Activated T-helper 2 cell treated with anti-CD3 and anti-CD28 coated beads, Interferon-gamma antibody, Interleukin-2, Interleukin-4, amounts not matched to agents 10 μg/mL and 5 μg/mL and 100 μg/mL, durations not matched to agents 14 hours and 24 hours and 36 hours (primary cell): ENCODE measurements at regions not wholly inside any gene's neighbourhood (a gene's known extent, or its start where the extent isn't known, plus 50 kb on each side); places are given as distances from the start of the nearest gene placed in this dataset.
"Not testable (repeated sequence)": the region's sequence is repeated elsewhere in the genome, so short reads cannot be mapped to it uniquely, and the experiment has no call there.

Experiments
- DNase-seq: peaks from one replicate; pipeline ENCODE4 v3.0.0; 2021; ENCODE audit warnings: low spot score
- H3K27ac Mint-ChIP-seq: one replicate; pipeline ENCODE4 v1.8.0; 2021; ENCODE audit warnings: mixed read lengths
- H3K27me3 Mint-ChIP-seq: one replicate; pipeline ENCODE4 v1.8.0; 2021; ENCODE audit warnings: low read depth, mixed read lengths
- H3K36me3 Mint-ChIP-seq: one replicate; pipeline ENCODE4 v1.8.0; 2021; ENCODE audit warnings: low read depth, mixed read lengths
- H3K4me1 Mint-ChIP-seq: one replicate; pipeline ENCODE4 v1.8.0; 2021; ENCODE audit warnings: low read depth, mixed read lengths
- H3K4me3 Mint-ChIP-seq: one replicate; pipeline ENCODE4 v1.8.0; 2021; ENCODE audit warnings: low read depth, mild to moderate bottlenecking, moderate library complexity, mixed read lengths
- H3K9me3 Mint-ChIP-seq: one replicate; pipeline ENCODE4 v1.8.0; 2021; ENCODE audit warnings: mixed read lengths
- intact Hi-C: fragments of 100-400 bp; cut with micrococcal nuclease; formaldehyde crosslinking; loops from one replicate; pipeline ENCODE4 v1.15.1; 2023

DNA sequence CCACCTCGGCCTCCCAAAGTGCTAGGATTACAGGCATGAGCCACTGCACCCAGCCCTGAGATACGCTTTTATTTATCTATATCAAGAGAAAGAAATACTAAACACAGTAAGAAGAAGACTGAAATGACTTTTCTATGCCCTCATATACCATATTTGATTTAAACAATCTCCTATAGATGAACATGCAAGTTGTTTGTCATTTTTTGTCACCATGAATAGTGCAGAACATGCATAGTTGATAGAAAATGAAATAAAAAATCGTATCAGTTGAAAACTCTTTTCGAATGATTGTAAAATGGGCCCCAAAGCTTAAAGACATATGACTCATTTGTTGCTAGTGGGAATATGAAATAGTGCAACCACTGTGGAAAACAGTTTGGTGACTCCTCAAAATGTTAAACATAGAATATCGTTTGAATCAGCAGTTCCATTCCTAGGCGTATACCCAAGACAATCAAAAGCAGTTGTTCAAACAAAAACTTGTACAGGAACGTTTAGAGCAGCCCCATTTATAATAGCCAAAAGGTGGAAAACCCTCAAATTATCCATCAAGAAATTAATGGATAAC is 61.4 kb upstream of the ANKH start:
- Mint-ChIP-seq H3K4me1 (peaks cover 15% of the 10 kb centered on the region), H3K4me3 (no peak overlapping the region), H3K27ac (no peak overlapping the region), H3K9me3 (no peaks in the 10 kb centered on the region), H3K36me3 (no peaks in the 10 kb centered on the region), H3K27me3 (peaks cover 5% of the 10 kb centered on the region)
- no peak for DNase-seq
- intact Hi-C loops, result no loop called here

DNA sequence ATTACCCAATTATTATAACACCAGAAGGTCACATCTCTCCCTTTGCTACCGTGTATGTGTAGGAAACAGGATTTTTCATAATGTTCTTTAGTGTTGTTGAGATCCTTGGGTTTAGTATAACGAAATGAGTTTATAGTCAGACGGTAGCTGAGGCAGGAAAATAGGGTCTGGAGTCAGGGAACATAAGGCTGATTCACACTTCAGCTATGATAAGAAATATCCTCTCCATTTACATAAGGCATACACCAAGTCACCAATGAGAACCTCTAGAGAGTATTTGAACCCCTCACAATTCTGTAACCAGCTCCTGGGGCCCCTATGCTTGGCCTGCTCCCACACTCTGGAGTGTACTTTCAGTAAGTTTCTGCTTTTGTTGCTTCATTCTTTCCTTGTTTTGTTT is 58.9 kb upstream of the ANKH start:
- Mint-ChIP-seq H3K4me1 (peaks cover 29% of the 10 kb centered on the region), H3K4me3 (no peak overlapping the region), H3K36me3 (no peaks in the 10 kb centered on the region), H3K27me3 (no peaks in the 10 kb centered on the region), H3K27ac (no peak overlapping the region), H3K9me3 (no peaks in the 10 kb centered on the region)
- intact Hi-C loops, result no loop called here
- no peak for DNase-seq

- peaks cover 38% of the 10 kb centered on the region for H3K4me1 Mint-ChIP-seq
- no peaks in the 10 kb centered on the region for H3K36me3 Mint-ChIP-seq
- no peak overlapping the region for H3K27ac Mint-ChIP-seq
- DNase-seq, result no peak
- intact Hi-C loops, result loop anchor here (5.0 to 10.0 kb wide), 3 partner anchors 73 to 257 kb away; no protein-coding TSS in a partner anchor
- no peaks in the 10 kb centered on the region for H3K27me3 Mint-ChIP-seq
- H3K4me3 Mint-ChIP-seq, result no peak overlapping the region
- no peaks in the 10 kb centered on the region for H3K9me3 Mint-ChIP-seq
These were observed 57.9 kb upstream of the ANKH start for GRCh38 chr5:14929293-14930065.

- Mint-ChIP-seq H3K4me1 (peaks cover 41% of the 10 kb centered on the region), H3K9me3 (no peaks in the 10 kb centered on the region), H3K27ac (no peak overlapping the region), H3K36me3 (no peaks in the 10 kb centered on the region), H3K27me3 (no peaks in the 10 kb centered on the region), H3K4me3 (no peak overlapping the region)
- intact Hi-C loops, result loop anchor here (5.0 to 10.0 kb wide), 3 partner anchors 74 to 256 kb away; no protein-coding TSS in a partner anchor
- no peak for DNase-seq
These were observed 57.1 kb upstream of the ANKH start for GRCh38 chr5:14928661-14929060.

- no peak for DNase-seq
- H3K27me3 Mint-ChIP-seq, result no peaks in the 10 kb centered on the region
- intact Hi-C loops, result loop anchor here (5.0 to 10.0 kb wide), 3 partner anchors 77 to 253 kb away; no protein-coding TSS in a partner anchor
- no peaks in the 10 kb centered on the region for H3K9me3 Mint-ChIP-seq
- peak overlapping the region; percentile 45 for H3K4me3 Mint-ChIP-seq
- no peaks in the 10 kb centered on the region for H3K36me3 Mint-ChIP-seq
- H3K27ac Mint-ChIP-seq, result peak overlapping the region; percentile 87
- peaks cover 50% of the 10 kb centered on the region for H3K4me1 Mint-ChIP-seq
These were observed 53.7 kb upstream of the ANKH start for GRCh38 chr5:14925326-14925725.

- not testable (repeated sequence) for DNase-seq, H3K4me3 Mint-ChIP-seq, H3K27ac Mint-ChIP-seq, H3K9me3 Mint-ChIP-seq, H3K36me3 Mint-ChIP-seq, H3K27me3 Mint-ChIP-seq
- H3K4me1 Mint-ChIP-seq, result peaks cover 51% of the 10 kb centered on the region
- intact Hi-C loops, result loop anchor here (10.0 kb wide), 1 partner anchor 198 kb away; no protein-coding TSS in a partner anchor
These were observed 51.4 kb upstream of the ANKH start for GRCh38 chr5:14922952-14923351.

GRCh38 chr5:14922456-14922855 is 50.9 kb upstream of the ANKH start:
- Mint-ChIP-seq H3K27me3 (no peaks in the 10 kb centered on the region), H3K4me1 (peaks cover 50% of the 10 kb centered on the region), H3K4me3 (no peak overlapping the region), H3K36me3 (no peaks in the 10 kb centered on the region), H3K9me3 (no peaks in the 10 kb centered on the region), H3K27ac (no peak overlapping the region)
- DNase-seq, result no peak
- intact Hi-C loops, result loop anchor here (10.0 kb wide), 1 partner anchor 198 kb away; no protein-coding TSS in a partner anchor
